ENCODE measurements at regions not wholly inside any gene's neighbourhood (a gene's known extent, or its start where the extent isn't known, plus 50 kb on each side); places are given as distances from the start of the nearest gene placed in this dataset.

DNA sequence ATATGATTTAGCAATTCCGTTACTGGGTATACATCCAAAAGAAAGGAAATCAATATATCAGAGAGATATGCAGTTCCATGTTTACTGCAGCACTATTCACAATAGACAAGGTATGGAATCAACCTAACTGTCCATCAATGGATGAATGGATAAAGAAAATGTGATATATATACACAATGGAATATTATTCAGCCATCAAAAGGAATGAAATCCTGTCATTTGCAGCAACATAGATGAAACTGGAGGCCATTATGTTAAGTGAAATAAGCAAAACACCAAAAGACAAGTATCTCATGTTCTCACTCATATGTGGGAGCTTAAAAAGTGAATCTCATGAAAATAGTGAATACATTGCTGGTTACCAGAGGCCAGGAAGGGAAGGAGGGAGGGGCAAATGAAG lies 390.8 kb downstream of the ZFHX3 start:
- TF ChIP-seq, protein P1, sequence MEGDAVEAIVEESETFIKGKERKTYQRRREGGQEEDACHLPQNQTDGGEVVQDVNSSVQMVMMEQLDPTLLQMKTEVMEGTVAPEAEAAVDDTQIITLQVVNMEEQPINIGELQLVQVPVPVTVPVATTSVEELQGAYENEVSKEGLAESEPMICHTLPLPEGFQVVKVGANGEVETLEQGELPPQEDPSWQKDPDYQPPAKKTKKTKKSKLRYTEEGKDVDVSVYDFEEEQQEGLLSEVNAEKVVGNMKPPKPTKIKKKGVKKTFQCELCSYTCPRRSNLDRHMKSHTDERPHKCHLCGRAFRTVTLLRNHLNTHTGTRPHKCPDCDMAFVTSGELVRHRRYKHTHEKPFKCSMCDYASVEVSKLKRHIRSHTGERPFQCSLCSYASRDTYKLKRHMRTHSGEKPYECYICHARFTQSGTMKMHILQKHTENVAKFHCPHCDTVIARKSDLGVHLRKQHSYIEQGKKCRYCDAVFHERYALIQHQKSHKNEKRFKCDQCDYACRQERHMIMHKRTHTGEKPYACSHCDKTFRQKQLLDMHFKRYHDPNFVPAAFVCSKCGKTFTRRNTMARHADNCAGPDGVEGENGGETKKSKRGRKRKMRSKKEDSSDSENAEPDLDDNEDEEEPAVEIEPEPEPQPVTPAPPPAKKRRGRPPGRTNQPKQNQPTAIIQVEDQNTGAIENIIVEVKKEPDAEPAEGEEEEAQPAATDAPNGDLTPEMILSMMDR (IDR thresholded peaks at IDR 0.05 in 4 of 5, conservative IDR thresholded peaks at IDR 0.05 in 1 of 5): no peak
- TF ChIP-seq POLR2A (IDR thresholded peaks at IDR 0.05): no peak
- Histone ChIP-seq H3K9me3 (no peaks in the 10 kb centered on the region), H3K27me3 (no peaks in the 10 kb centered on the region), H3K36me3 (no peaks in the 10 kb centered on the region), H3K4me3 (no peak overlapping the region), H3K27ac (no peak overlapping the region), H3K4me1 (no peaks in the 10 kb centered on the region)
- ATAC-seq (no peak), DNase-seq (no peak)
- in situ Hi-C loops (cut with MboI; ENCODE audit: low sequenced_read_pairs in 4 of 4): loop anchor here in 2 of 4 donors (25.0 kb wide), 2 partner anchors 430 to 530 kb away; no protein-coding TSS in a partner anchor
- intact Hi-C loops (cut with DNase I; ENCODE audit: low total_unique reads): no loop called here

DNA sequence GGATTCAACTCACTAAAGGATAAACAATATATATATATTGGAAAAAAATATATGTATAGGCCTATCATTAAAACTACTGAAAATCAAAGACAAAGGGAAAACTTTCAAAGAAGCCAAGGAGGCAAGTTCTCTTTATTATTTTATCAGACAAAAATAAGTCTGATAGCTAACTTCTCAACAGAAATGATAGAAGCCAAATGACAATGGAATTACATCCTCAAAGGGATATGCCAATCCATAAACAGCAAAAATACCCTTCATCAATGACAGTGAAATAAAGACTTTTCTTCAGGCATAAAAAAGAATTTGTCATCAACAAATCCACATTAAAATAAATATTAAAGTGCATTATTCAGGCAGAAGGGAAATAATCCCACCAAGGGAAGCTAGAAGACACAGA lies 393.4 kb downstream of the ZFHX3 start:
- Histone ChIP-seq H3K9me3 (no peaks in the 10 kb centered on the region), H3K27me3 (no peaks in the 10 kb centered on the region), H3K27ac (no peak overlapping the region), H3K4me3 (no peak overlapping the region), H3K4me1 (no peaks in the 10 kb centered on the region), H3K36me3 (no peaks in the 10 kb centered on the region)
- DNase-seq: no peak
- TF ChIP-seq, protein P1 (IDR thresholded peaks at IDR 0.05 in 4 of 5, conservative IDR thresholded peaks at IDR 0.05 in 1 of 5): no peak
- no peak for TF ChIP-seq POLR2A (IDR thresholded peaks at IDR 0.05)
- no peak for ATAC-seq
- in situ Hi-C loops (cut with MboI; ENCODE audit: low sequenced_read_pairs in 4 of 4): loop anchor here in 2 of 4 donors (25.0 kb wide), 2 partner anchors 433 to 533 kb away; no protein-coding TSS in a partner anchor
- intact Hi-C loops (cut with DNase I; ENCODE audit: low total_unique reads): no loop called here

DNA sequence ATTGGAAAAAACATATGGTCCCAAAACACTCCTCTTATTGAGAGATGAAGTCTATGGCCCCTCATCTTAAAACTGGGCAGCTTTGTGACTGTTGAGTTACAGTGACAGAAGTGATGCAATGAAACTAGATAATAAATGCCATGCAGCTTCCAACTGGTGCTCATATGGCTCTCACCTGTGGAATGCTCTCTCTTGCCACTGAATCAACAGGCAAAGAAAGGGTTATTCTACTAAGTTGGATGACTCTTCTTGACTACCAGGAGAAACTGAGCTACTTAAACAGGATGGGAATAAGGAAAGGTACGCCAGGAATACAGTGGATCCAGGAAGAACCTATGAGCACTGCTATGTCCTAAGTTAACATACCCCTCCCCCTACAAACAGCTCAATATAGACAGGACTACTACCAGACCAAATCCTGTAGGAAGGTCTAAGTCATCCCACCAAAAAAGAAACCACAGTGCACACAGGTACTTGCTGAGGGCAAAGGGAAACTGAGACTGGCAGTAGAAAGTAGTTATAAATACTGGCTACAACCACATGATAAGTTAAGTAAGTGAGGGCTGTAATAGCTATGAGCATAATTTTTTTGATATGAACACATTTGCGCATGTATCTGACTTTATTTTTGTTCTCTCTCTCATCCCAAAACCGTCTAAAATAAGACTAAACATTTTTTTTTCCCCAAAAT lies 398.5 kb downstream of the ZFHX3 start:
- no peak overlapping the region for H3K27ac ChIP-seq
- DNase-seq (no peak), ATAC-seq (no peak)
- intact Hi-C loops (cut with DNase I; ENCODE audit: low total_unique reads) (no loop called here), in situ Hi-C loops (cut with MboI; ENCODE audit: low sequenced_read_pairs in 4 of 4) (no loop called here)
- H3K9me3 ChIP-seq: no peaks in the 10 kb centered on the region
- H3K4me1 ChIP-seq: no peaks in the 10 kb centered on the region
- no peaks in the 10 kb centered on the region for H3K27me3 ChIP-seq
- no peak for TF ChIP-seq POLR2A (IDR thresholded peaks at IDR 0.05)
- TF ChIP-seq, protein P1 (IDR thresholded peaks at IDR 0.05 in 4 of 5, conservative IDR thresholded peaks at IDR 0.05 in 1 of 5): no peak
- no peaks in the 10 kb centered on the region for H3K36me3 ChIP-seq
- no peak overlapping the region for H3K4me3 ChIP-seq

DNA sequence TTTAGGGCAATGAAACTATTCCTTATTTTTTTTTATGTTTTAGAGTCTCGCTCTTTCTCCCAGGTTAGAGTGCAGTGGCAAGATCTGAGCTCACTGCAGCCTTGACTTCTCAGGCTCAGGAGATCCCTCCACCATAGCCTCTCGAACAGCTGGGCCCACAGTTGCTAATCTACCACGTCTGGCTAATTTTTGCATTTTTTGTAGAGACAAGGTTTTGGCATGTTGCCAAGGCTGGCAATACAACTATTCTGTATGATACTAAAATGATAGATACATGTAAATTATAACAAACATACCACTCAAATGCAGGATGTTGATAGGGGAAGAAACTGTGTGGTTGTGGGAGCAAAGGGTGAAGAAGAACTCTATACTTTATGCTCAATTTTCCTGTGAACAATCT lies 401.3 kb downstream of the ZFHX3 start:
- in situ Hi-C loops (cut with MboI; ENCODE audit: low sequenced_read_pairs in 4 of 4): no loop called here
- TF ChIP-seq POLR2A (IDR thresholded peaks at IDR 0.05): no peak
- TF ChIP-seq, protein P1 (IDR thresholded peaks at IDR 0.05 in 4 of 5, conservative IDR thresholded peaks at IDR 0.05 in 1 of 5): no peak
- DNase-seq (no peak), ATAC-seq (no peak)
- intact Hi-C loops (cut with DNase I; ENCODE audit: low total_unique reads): no loop called here
- no peak overlapping the region for H3K4me3 ChIP-seq
- H3K9me3 ChIP-seq: no peaks in the 10 kb centered on the region
- H3K27me3 ChIP-seq: no peaks in the 10 kb centered on the region
- H3K4me1 ChIP-seq: no peaks in the 10 kb centered on the region
- H3K27ac ChIP-seq: no peak overlapping the region
- H3K36me3 ChIP-seq: no peaks in the 10 kb centered on the region

DNA sequence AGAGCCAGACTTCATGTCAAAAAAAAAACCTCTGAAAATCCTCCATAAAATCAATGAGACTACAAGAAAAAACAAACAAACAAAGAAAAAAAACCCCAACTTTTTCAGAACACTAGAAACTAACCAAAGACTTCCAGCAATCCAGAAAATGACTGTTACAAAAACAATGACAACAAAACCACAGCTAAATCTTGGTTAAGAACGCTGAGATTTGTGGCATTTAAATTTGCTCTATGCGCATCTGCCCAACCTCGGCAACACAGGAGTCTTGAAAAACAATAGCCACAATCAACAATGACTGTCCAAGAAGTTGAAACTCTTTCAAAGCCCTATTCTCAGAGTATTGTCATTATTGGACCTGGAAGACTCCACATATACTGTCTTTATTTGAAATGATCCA lies 402.4 kb downstream of the ZFHX3 start:
- in situ Hi-C loops (cut with MboI; ENCODE audit: low sequenced_read_pairs in 4 of 4) (no loop called here), intact Hi-C loops (cut with DNase I; ENCODE audit: low total_unique reads) (no loop called here)
- Histone ChIP-seq H3K4me1 (no peaks in the 10 kb centered on the region), H3K36me3 (no peaks in the 10 kb centered on the region), H3K27ac (no peak overlapping the region), H3K9me3 (peaks cover 0 to 5% (median 0%) of the 10 kb centered on the region in 3 donors), H3K27me3 (no peaks in the 10 kb centered on the region), H3K4me3 (no peak overlapping the region)
- TF ChIP-seq POLR2A (IDR thresholded peaks at IDR 0.05): no peak
- TF ChIP-seq, protein P1 (IDR thresholded peaks at IDR 0.05 in 4 of 5, conservative IDR thresholded peaks at IDR 0.05 in 1 of 5): no peak
- ATAC-seq: no peak
- DNase-seq: no peak
